CD14-positive monocyte (primary cell): ENCODE measurements at regions not wholly inside any gene's neighbourhood (a gene's known extent, or its start where the extent isn't known, plus 50 kb on each side); places are given as distances from the start of the nearest gene placed in this dataset.

ENCODE experiments used
- DNase-seq, 3 donors: peaks; one replicate each; pipeline ENCODE4 v3.0.0-alpha.2; 2011 to 2022
- H2AFZ ChIP-seq: 2 replicates; pipeline ENCODE4 v1.6.0; 2012; ENCODE audit warnings: mild to moderate bottlenecking, low read depth, low read length, inconsistent platforms; ENCODE audit not compliant: insufficient read depth, poor library complexity, severe bottlenecking
- H3K27ac ChIP-seq, 2 donors: 1 replicate in 1 of 2; 2 replicates in 1 of 2; pipeline ENCODE4 v1.5.1; 2012 to 2013; ENCODE audit warnings: low read length in 2 of 2, control low read depth in 1 of 2, inconsistent platforms in 1 of 2, low read depth in 1 of 2, mild to moderate bottlenecking in 1 of 2
- H3K27me3 ChIP-seq, 2 donors: one replicate each; pipeline versions ENCODE4 v1.6.0 to v1.6.1; 2011 to 2013; ENCODE audit warnings: low read length in 2 of 2; ENCODE audit not compliant: control insufficient read depth in 2 of 2, insufficient read depth in 2 of 2
- H3K36me3 ChIP-seq, 2 donors: replicated peaks in 1 of 2; 1 replicate in 1 of 2; 2 replicates in 1 of 2; pipeline versions ENCODE4 v1.5.1 to v1.6.1; 2012 to 2013; ENCODE audit warnings: low read length in 2 of 2, control low read depth in 1 of 2, inconsistent platforms in 1 of 2, mild to moderate bottlenecking in 1 of 2; ENCODE audit not compliant: insufficient read depth in 2 of 2, control insufficient read depth in 1 of 2
- H3K4me1 ChIP-seq, 2 donors: 1 replicate in 1 of 2; 2 replicates in 1 of 2; pipeline versions ENCODE4 v1.5.1 to v1.6.1; 2012 to 2013; ENCODE audit warnings: low read length in 2 of 2, control low read depth in 1 of 2, inconsistent platforms in 1 of 2, mild to moderate bottlenecking in 1 of 2, moderate library complexity in 1 of 2; ENCODE audit not compliant: insufficient read depth in 2 of 2, control insufficient read depth in 1 of 2
- H3K4me2 ChIP-seq: replicated peaks from 2 replicates; pipeline ENCODE3; 2012; ENCODE audit warnings: low read length, moderate library complexity, mild to moderate bottlenecking; ENCODE audit not compliant: poor library complexity, severe bottlenecking; ENCODE audit errors: extremely low read depth
- H3K4me3 ChIP-seq, 3 experiments: fragments of 200-600 bp in 1 of 3; sonication (generic) in 1 of 3; replicated peaks in 1 of 3; 1 replicate in 2 of 3; 2 replicates in 1 of 3; pipeline ENCODE4 v1.5.1; 2011 to 2013; ENCODE audit warnings: low read length in 3 of 3, mild to moderate bottlenecking in 3 of 3, control low read depth in 2 of 3, low read depth in 2 of 3, inconsistent platforms in 1 of 3, moderate library complexity in 1 of 3
- H3K79me2 ChIP-seq: 2 replicates; pipeline ENCODE4 v1.6.0; 2012; ENCODE audit warnings: mild to moderate bottlenecking, control low read depth, inconsistent platforms, low read length, moderate library complexity; ENCODE audit not compliant: insufficient read depth
- H3K9ac ChIP-seq: 2 replicates; pipeline ENCODE4 v1.6.0; 2017; ENCODE audit warnings: low read length, mild to moderate bottlenecking; ENCODE audit not compliant: insufficient read depth, poor library complexity, severe bottlenecking
- H3K9me3 ChIP-seq, 2 donors: replicated peaks in 1 of 2; 1 replicate in 1 of 2; 2 replicates in 1 of 2; pipeline versions ENCODE4 v1.5.1 to v1.6.1; 2012 to 2013; ENCODE audit warnings: low read length in 2 of 2, control low read depth in 1 of 2; ENCODE audit not compliant: control insufficient read depth in 1 of 2, insufficient read depth in 1 of 2
- H4K20me1 ChIP-seq: 2 replicates; pipeline ENCODE4 v1.6.0; 2012; ENCODE audit warnings: mild to moderate bottlenecking, low read length, control low read depth, moderate library complexity; ENCODE audit not compliant: insufficient read depth
- H3K27ac Mint-ChIP-seq, 7 donors: one replicate each; pipeline ENCODE4 v1.8.0; 2020; ENCODE audit warnings: mild to moderate bottlenecking in 7 of 7, mixed read lengths in 7 of 7, moderate library complexity in 6 of 7, inconsistent platforms in 2 of 7
- H3K27me3 Mint-ChIP-seq, 3 donors: one replicate each; pipeline ENCODE4 v1.8.0; 2021 to 2022; ENCODE audit warnings: low read depth in 3 of 3, mild to moderate bottlenecking in 3 of 3, mixed read lengths in 3 of 3, moderate library complexity in 3 of 3, inconsistent platforms in 1 of 3
- H3K36me3 Mint-ChIP-seq, 2 donors: one replicate each; pipeline ENCODE4 v1.8.0; 2020; ENCODE audit warnings: mixed read lengths in 2 of 2, inconsistent platforms in 1 of 2, mild to moderate bottlenecking in 1 of 2
- H3K4me1 Mint-ChIP-seq: one replicate; pipeline ENCODE4 v1.8.0; 2020; ENCODE audit warnings: mild to moderate bottlenecking, mixed read lengths
- H3K4me3 Mint-ChIP-seq, 2 donors: one replicate each; pipeline ENCODE4 v1.8.0; 2020; ENCODE audit warnings: mild to moderate bottlenecking in 2 of 2, mixed read lengths in 2 of 2, moderate library complexity in 1 of 2
- H3K9me3 Mint-ChIP-seq, 7 donors: one replicate each; pipeline ENCODE4 v1.8.0; 2020 to 2022; ENCODE audit warnings: mixed read lengths in 7 of 7, mild to moderate bottlenecking in 6 of 7, moderate library complexity in 6 of 7, inconsistent platforms in 2 of 7
- CTCF ChIP-seq: fragments of 200-600 bp; IDR thresholded peaks from one replicate; pipeline ENCODE4 v1.8.0; 2022; ENCODE audit warnings: antibody characterized with exemption, mild to moderate bottlenecking
- WGBS: methylation state at CpG from one replicate; pipeline ENCODE4 v1.1.5; 2013; ENCODE audit warnings: missing lambda C conversion rate; ENCODE audit not compliant: insufficient coverage; 5-methylcytosine and 5-hydroxymethylcytosine counted together
- intact Hi-C, 2 donors: fragments of 100-400 bp; cut with micrococcal nuclease; formaldehyde crosslinking; loops; one replicate each; pipeline versions ENCODE4 v1.15.0 to v1.15.1; 2023

GRCh38 chr2:16351541-16351940 lies 314.1 kb downstream of the CYRIA start:
- H2AFZ ChIP-seq, result no peak overlapping the region
- H3K27me3 ChIP-seq, result no peaks in the 10 kb centered on the region
- no peaks in the 10 kb centered on the region for H4K20me1 ChIP-seq
- Mint-ChIP-seq H3K4me1 (no peaks in the 10 kb centered on the region), H3K9me3 (peaks cover 7 to 22% (median 15%) of the 10 kb centered on the region in 7 donors), H3K36me3 (no peaks in the 10 kb centered on the region), H3K27ac (no peak overlapping the region), H3K4me3 (no peak overlapping the region), H3K27me3 (peaks cover 0 to 2% (median 0%) of the 10 kb centered on the region in 3 donors)
- no CpG with 5 or more reads among the region's 2 CpGs for WGBS
- no peak overlapping the region for H3K4me2 ChIP-seq
- no peak for TF ChIP-seq CTCF
- no peak for DNase-seq
- peaks cover 0 to 10% of the 10 kb centered on the region in 2 donors for H3K9me3 ChIP-seq
- no peaks in the 10 kb centered on the region for H3K4me1 ChIP-seq
- H3K9ac ChIP-seq, result no peak overlapping the region
- no peaks in the 10 kb centered on the region for H3K36me3 ChIP-seq
- intact Hi-C loops, result no loop called here
- no peak overlapping the region for H3K4me3 ChIP-seq
- no peak overlapping the region for H3K27ac ChIP-seq
- H3K79me2 ChIP-seq, result no peaks in the 10 kb centered on the region

GRCh38 chr2:16351137-16351536 lies 314.5 kb downstream of the CYRIA start:
- H3K4me3 Mint-ChIP-seq, result no peak overlapping the region
- Histone ChIP-seq H3K9me3 (peaks cover 0 to 8% of the 10 kb centered on the region in 2 donors), H4K20me1 (no peaks in the 10 kb centered on the region), H3K4me3 (no peak overlapping the region), H3K36me3 (no peaks in the 10 kb centered on the region), H3K4me1 (no peaks in the 10 kb centered on the region), H3K4me2 (no peak overlapping the region), H3K27me3 (no peaks in the 10 kb centered on the region), H3K27ac (no peak overlapping the region), H2AFZ (no peak overlapping the region), H3K79me2 (no peaks in the 10 kb centered on the region), H3K9ac (no peak overlapping the region)
- no peaks in the 10 kb centered on the region for H3K4me1 Mint-ChIP-seq
- intact Hi-C loops, result no loop called here
- peaks cover 5 to 20% (median 15%) of the 10 kb centered on the region in 7 donors for H3K9me3 Mint-ChIP-seq
- peaks cover 0 to 2% (median 0%) of the 10 kb centered on the region in 3 donors for H3K27me3 Mint-ChIP-seq
- TF ChIP-seq CTCF, result no peak
- no peak overlapping the region for H3K27ac Mint-ChIP-seq
- H3K36me3 Mint-ChIP-seq, result no peaks in the 10 kb centered on the region
- DNase-seq, result no peak
